Stimulated activated memory B cell treated with anti-CD40 and anti-IgM and Interleukin-4, amounts not matched to agents 10 μg/mL and 1 μg/mL and 100 μg/mL, for 72 hours (primary cell): ENCODE measurements at regions not wholly inside any gene's neighbourhood (a gene's known extent, or its start where the extent isn't known, plus 50 kb on each side); places are given as distances from the start of the nearest gene placed in this dataset.
"Not testable (repeated sequence)": the region's sequence is repeated elsewhere in the genome, so short reads cannot be mapped to it uniquely, and the experiment has no call there.

Source experiments
- ATAC-seq: fragments of 150-1000 bp; cut with Tn5 transposase; 2 replicates; pipeline ENCODE4 v1.10.0; 2021
- H3K27ac Mint-ChIP-seq: one replicate; pipeline ENCODE4 v1.8.0; 2022; ENCODE audit warnings: mild to moderate bottlenecking, mixed read lengths
- H3K27me3 Mint-ChIP-seq: one replicate; pipeline ENCODE4 v1.8.0; 2022; ENCODE audit warnings: mixed read lengths
- H3K36me3 Mint-ChIP-seq: one replicate; pipeline ENCODE4 v1.8.0; 2022; ENCODE audit warnings: mixed read lengths
- H3K4me1 Mint-ChIP-seq: one replicate; pipeline ENCODE4 v1.8.0; 2022; ENCODE audit warnings: mixed read lengths
- H3K4me3 Mint-ChIP-seq: one replicate; pipeline ENCODE4 v1.8.0; 2022; ENCODE audit warnings: mild to moderate bottlenecking, moderate library complexity, mixed read lengths
- H3K9me3 Mint-ChIP-seq: one replicate; pipeline ENCODE4 v1.8.0; 2022; ENCODE audit warnings: mixed read lengths

- H3K4me3 Mint-ChIP-seq, H3K9me3 Mint-ChIP-seq, ATAC-seq, H3K27me3 Mint-ChIP-seq, H3K4me1 Mint-ChIP-seq, H3K36me3 Mint-ChIP-seq, H3K27ac Mint-ChIP-seq: not testable (repeated sequence)
Measured at GRCh38 chr11:25263861-25264260, 767.0 kb downstream of the LUZP2 start.

DNA sequence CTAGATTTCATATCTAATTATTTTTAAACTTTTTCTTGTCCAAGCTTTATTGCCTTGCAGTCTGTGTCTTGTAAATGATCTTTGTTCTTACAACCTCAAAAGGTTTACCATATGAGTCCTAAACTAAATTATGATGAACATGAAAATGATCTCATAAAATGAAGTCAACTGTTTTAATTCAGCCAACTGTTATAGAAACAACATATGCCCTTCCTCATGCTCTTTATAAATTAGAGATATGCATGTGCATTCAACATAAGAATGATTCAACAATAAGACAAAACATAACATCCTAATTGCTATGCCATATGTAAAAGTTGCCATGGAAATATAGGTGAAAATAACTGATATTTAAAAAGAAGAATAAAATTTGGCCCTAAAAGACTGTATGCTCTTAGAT, 774.4 kb downstream of the LUZP2 start:
- Mint-ChIP-seq H3K9me3 (no peaks in the 10 kb centered on the region), H3K27ac (no peak overlapping the region), H3K27me3 (no peaks in the 10 kb centered on the region), H3K36me3 (no peaks in the 10 kb centered on the region), H3K4me3 (no peak overlapping the region), H3K4me1 (no peaks in the 10 kb centered on the region)
- ATAC-seq = no peak

DNA sequence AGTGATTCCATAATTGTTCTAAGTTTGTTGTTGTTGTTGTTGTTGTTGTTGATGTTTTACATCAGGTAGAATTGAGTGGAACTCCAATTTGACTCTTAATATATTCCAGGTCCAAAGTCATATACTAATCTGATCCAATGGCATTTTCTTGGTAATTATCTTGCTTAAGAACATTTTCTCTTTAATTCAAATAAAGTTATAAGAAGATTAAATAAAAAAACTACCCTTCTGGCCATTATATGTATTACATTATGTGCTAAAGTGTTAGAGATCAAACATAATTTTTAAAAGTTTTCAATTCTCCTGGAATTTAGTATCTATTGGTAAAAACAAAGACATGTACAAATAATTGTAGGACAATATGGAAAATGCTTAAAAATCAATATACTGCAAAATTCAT, 775.4 kb downstream of the LUZP2 start:
- Mint-ChIP-seq H3K27me3 (no peaks in the 10 kb centered on the region), H3K4me1 (no peaks in the 10 kb centered on the region), H3K4me3 (no peak overlapping the region), H3K36me3 (no peaks in the 10 kb centered on the region), H3K27ac (no peak overlapping the region), H3K9me3 (no peaks in the 10 kb centered on the region)
- ATAC-seq = no peak

DNA sequence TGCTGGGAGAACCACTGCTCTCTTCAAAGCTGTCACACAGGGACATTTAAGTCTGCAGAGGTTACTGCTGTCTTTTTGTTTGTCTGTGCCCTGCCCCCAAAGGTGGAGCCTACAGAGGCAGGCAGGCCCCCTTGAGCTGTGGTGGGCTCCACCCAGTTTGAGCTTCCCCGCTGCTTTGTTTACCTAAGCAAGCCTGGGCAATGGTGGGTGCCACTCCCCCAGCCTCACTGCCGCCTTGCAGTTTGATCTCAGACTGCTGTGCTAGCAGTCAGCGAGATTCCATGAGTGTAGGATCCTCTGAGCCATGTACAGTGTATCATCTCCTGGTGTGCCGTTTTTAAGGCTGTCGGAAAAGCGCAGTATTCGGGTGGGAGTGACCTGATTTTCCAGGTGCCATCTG, 784.0 kb downstream of the LUZP2 start:
- H3K36me3 Mint-ChIP-seq, ATAC-seq, H3K9me3 Mint-ChIP-seq, H3K4me1 Mint-ChIP-seq, H3K4me3 Mint-ChIP-seq, H3K27me3 Mint-ChIP-seq, H3K27ac Mint-ChIP-seq: not testable (repeated sequence)

DNA sequence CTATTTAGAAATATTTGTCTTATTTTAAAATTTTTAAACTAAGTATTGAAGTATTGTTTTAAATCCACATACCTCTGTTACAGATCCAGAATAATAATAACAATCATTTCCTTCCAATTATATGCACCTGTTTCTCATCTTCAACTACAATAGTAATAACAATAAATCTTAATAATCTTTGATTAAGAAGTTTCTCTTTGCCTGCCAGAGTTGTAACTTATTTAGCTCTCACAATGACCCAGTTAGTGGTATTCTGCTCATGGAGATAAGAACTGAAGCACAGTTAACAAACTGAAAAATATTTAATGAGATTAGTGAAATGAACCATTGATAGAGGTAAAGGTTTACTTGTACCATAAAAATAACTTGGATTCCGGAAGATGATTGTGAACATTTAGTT, 796.3 kb downstream of the LUZP2 start:
- ATAC-seq = no peak
- H3K4me3 Mint-ChIP-seq = no peak overlapping the region
- no peak overlapping the region for H3K27ac Mint-ChIP-seq
- no peaks in the 10 kb centered on the region for H3K4me1 Mint-ChIP-seq
- H3K36me3 Mint-ChIP-seq = no peaks in the 10 kb centered on the region
- no peaks in the 10 kb centered on the region for H3K9me3 Mint-ChIP-seq
- no peaks in the 10 kb centered on the region for H3K27me3 Mint-ChIP-seq

DNA sequence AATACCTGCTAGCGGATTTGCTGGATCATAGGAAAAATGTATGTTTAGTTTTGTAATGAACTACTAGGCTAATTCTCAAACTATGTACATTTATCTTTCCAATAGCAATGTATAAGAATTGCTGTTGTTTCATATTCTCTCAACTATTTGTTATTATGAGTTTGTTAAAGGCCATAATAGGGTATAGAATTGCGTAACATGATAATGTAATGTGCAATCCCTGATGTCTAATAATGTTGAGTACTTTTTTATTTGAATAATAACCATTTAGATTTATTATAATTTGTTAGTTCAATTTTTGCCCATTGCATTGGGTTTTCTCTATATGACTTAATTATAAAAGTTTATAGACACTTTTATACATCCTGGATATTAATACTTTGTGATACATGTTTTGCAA, 801.6 kb downstream of the LUZP2 start:
- no peak overlapping the region for H3K27ac Mint-ChIP-seq
- H3K4me1 Mint-ChIP-seq = no peaks in the 10 kb centered on the region
- no peak for ATAC-seq
- peaks cover 11% of the 10 kb centered on the region for H3K9me3 Mint-ChIP-seq
- no peak overlapping the region for H3K4me3 Mint-ChIP-seq
- no peaks in the 10 kb centered on the region for H3K27me3 Mint-ChIP-seq
- no peaks in the 10 kb centered on the region for H3K36me3 Mint-ChIP-seq

DNA sequence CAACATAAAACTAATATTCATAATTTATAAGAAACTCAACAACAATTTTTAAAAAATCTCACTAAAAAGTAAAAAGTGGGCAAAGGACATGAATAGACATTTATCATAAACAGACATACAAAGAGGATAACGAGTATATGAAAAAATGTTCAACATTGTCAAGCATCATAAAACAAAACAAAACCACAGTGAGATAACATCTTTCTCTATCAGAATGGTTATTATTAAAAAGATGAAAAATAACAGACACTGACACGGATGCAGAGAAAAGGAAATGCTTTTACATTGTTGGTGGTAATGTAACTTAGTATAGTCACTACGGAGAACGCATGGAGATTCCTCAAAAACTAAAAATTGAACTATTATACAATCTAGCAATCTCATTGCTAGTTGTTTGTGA, 813.0 kb downstream of the LUZP2 start:
- no peak for ATAC-seq

GRCh38 chr11:25317216-25317615, 820.4 kb downstream of the LUZP2 start:
- H3K9me3 Mint-ChIP-seq = no peaks in the 10 kb centered on the region
- no peaks in the 10 kb centered on the region for H3K4me1 Mint-ChIP-seq
- ATAC-seq = no peak
- H3K27ac Mint-ChIP-seq = no peak overlapping the region
- H3K4me3 Mint-ChIP-seq = no peak overlapping the region
- H3K27me3 Mint-ChIP-seq = no peaks in the 10 kb centered on the region
- no peaks in the 10 kb centered on the region for H3K36me3 Mint-ChIP-seq

More for the DNA sequence above, 813.0 kb downstream of the LUZP2 start:
- H3K4me3 Mint-ChIP-seq = no peak overlapping the region
- H3K36me3 Mint-ChIP-seq = no peaks in the 10 kb centered on the region
- H3K27me3 Mint-ChIP-seq = no peaks in the 10 kb centered on the region
- H3K4me1 Mint-ChIP-seq = no peaks in the 10 kb centered on the region
- peaks cover 11% of the 10 kb centered on the region for H3K9me3 Mint-ChIP-seq
- no peak overlapping the region for H3K27ac Mint-ChIP-seq

GRCh38 chr11:25319127-25319526, 822.3 kb downstream of the LUZP2 start:
- H3K4me3 Mint-ChIP-seq = no peak overlapping the region
- no peaks in the 10 kb centered on the region for H3K36me3 Mint-ChIP-seq
- ATAC-seq = no peak
- H3K27me3 Mint-ChIP-seq = no peaks in the 10 kb centered on the region
- peaks cover 3% of the 10 kb centered on the region for H3K9me3 Mint-ChIP-seq
- H3K27ac Mint-ChIP-seq = no peak overlapping the region
- H3K4me1 Mint-ChIP-seq = no peaks in the 10 kb centered on the region

GRCh38 chr11:25327656-25328055, 830.8 kb downstream of the LUZP2 start:
- Mint-ChIP-seq H3K27ac (no peak overlapping the region), H3K9me3 (peaks cover 3% of the 10 kb centered on the region), H3K4me1 (no peaks in the 10 kb centered on the region), H3K4me3 (no peak overlapping the region), H3K27me3 (no peaks in the 10 kb centered on the region), H3K36me3 (no peaks in the 10 kb centered on the region)
- no peak for ATAC-seq

GRCh38 chr11:25339281-25339680, 842.4 kb downstream of the LUZP2 start:
- Mint-ChIP-seq H3K27me3 (no peaks in the 10 kb centered on the region), H3K4me3 (no peak overlapping the region), H3K4me1 (no peaks in the 10 kb centered on the region), H3K27ac (no peak overlapping the region), H3K36me3 (no peaks in the 10 kb centered on the region), H3K9me3 (no peaks in the 10 kb centered on the region)
- ATAC-seq = no peak

DNA sequence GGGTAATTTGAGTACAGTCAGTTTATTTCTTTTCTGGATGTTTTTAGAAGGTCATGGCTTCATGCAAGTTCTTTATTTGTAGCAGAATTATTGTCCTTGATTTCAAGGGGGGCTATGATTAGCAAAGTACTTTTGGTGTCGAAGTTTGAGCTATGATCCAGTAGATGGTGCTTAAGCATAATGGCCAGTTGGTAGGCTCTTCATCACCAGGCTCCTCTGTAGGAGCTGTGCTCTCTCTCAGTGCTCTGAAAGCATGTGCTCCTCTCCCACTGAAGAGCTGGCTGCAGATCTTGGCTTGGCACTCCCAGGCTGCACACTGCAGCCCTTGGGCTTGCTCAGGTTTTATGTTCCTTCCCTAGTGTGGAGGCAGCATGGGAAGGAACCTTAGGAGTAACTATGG, 852.7 kb downstream of the LUZP2 start:
- ATAC-seq = no peak
- Mint-ChIP-seq H3K9me3 (peaks cover 4% of the 10 kb centered on the region), H3K4me1 (no peaks in the 10 kb centered on the region), H3K4me3 (no peak overlapping the region), H3K27ac (no peak overlapping the region), H3K36me3 (no peaks in the 10 kb centered on the region), H3K27me3 (no peaks in the 10 kb centered on the region)

DNA sequence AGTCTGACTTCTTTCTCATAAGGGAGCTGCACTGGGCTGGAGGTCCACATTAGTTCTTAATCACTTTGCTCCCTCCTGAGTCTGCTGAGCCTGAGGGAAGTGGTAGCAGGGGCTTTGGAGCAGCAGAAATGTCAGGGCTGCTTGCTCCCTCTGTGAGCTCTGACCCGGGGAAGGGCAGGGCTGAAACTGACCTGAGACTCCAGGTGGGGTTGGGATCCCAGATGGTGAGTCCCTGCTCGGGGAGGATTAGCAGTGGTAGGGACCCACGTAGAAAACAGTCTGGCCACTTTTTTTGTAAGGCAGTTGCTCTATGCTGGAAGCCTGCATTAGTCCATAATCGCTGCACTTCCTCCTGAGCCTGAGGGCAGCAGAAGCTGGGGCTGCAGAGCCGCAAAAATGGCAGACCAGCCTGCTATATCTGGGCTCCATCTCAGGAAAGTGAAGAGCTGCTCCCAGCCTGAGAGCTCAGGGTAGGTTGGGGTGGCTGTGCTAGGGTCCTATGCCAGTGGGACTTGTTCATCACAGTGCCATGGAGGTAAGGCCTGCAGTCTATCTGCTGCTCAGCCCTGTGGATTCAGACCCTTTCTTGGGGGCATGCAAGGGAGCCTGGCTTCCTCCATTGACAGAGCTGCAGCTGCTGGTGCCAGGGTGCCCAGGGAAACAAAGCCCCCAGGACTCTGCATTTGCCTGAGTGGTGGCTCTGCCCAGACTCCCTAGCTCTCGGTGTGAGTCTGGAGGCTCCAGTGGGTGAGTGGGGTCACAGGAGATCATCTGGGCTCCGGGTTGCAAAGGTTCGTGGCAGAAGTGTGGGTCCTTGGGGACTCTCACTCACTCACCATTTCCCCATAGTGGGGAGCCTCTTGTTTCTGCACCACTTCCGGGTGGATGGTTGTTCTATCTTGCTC, 854.3 kb downstream of the LUZP2 start:
- no peak overlapping the region for H3K4me3 Mint-ChIP-seq

GRCh38 chr11:25357133-25357532, 860.3 kb downstream of the LUZP2 start:
- no peaks in the 10 kb centered on the region for H3K36me3 Mint-ChIP-seq
- no peak overlapping the region for H3K4me3 Mint-ChIP-seq
- H3K27ac Mint-ChIP-seq = no peak overlapping the region
- no peaks in the 10 kb centered on the region for H3K4me1 Mint-ChIP-seq
- peaks cover 4% of the 10 kb centered on the region for H3K9me3 Mint-ChIP-seq
- H3K27me3 Mint-ChIP-seq = no peaks in the 10 kb centered on the region
- no peak for ATAC-seq

More for the DNA sequence above, 854.3 kb downstream of the LUZP2 start:
- Mint-ChIP-seq H3K4me1 (no peaks in the 10 kb centered on the region), H3K9me3 (peaks cover 4% of the 10 kb centered on the region), H3K27ac (no peak overlapping the region), H3K36me3 (no peaks in the 10 kb centered on the region), H3K27me3 (no peaks in the 10 kb centered on the region)
- ATAC-seq = no peak

GRCh38 chr11:25377466-25377865, 880.6 kb downstream of the LUZP2 start:
- no peaks in the 10 kb centered on the region for H3K4me1 Mint-ChIP-seq
- no peaks in the 10 kb centered on the region for H3K36me3 Mint-ChIP-seq
- peaks cover 6% of the 10 kb centered on the region for H3K9me3 Mint-ChIP-seq
- no peak for ATAC-seq
- no peak overlapping the region for H3K27ac Mint-ChIP-seq
- no peak overlapping the region for H3K4me3 Mint-ChIP-seq
- no peaks in the 10 kb centered on the region for H3K27me3 Mint-ChIP-seq

GRCh38 chr11:25396847-25397246, 900.0 kb downstream of the LUZP2 start:
- Mint-ChIP-seq H3K4me1 (no peaks in the 10 kb centered on the region), H3K36me3 (no peaks in the 10 kb centered on the region), H3K9me3 (peaks cover 7% of the 10 kb centered on the region), H3K27me3 (no peaks in the 10 kb centered on the region), H3K27ac (no peak overlapping the region), H3K4me3 (no peak overlapping the region)
- ATAC-seq = no peak
